Central memory CD4-positive, alpha-beta T cell (primary cell): ENCODE measurements at regions not wholly inside any gene's neighbourhood (a gene's known extent, or its start where the extent isn't known, plus 50 kb on each side); places are given as distances from the start of the nearest gene placed in this dataset.
A peak's percentile ranks its signal among the peaks of the same experiment; 100 is the strongest.

Source experiments
- DNase-seq: peaks from one replicate; pipeline ENCODE4 v3.0.0; 2022

- no peak for DNase-seq
Measured at GRCh38 chr4:124279741-124280140, 432.8 kb downstream of the ANKRD50 start.

GRCh38 chr4:124282301-124282898, 430.1 kb downstream of the ANKRD50 start:
- no peak for DNase-seq

- DNase-seq: no peak
Measured at GRCh38 chr4:124288706-124289486, 423.6 kb downstream of the ANKRD50 start.

GRCh38 chr4:124290678-124291077, 421.9 kb downstream of the ANKRD50 start:
- no peak for DNase-seq

- DNase-seq: no peak
Measured at GRCh38 chr4:124295413-124295812, 417.1 kb downstream of the ANKRD50 start.

DNA sequence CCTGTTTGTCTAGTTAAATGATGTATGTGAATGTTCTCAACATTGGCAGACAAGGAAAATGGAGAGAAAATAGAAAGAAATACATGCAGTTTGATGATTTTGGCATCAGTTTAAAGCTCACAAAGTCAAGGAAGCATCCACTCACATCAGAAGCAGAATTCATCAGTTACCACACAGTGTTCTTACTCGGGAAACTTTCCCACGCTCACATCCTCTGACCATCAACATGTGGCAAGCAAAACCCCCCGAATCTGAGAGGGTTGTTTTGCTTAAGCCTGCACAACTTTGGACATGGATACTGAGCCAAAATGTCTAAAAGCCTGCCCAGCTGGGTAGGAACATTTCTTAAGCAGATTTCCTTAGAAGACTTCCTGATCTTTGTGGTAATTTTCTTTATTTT, 407.6 kb downstream of the ANKRD50 start:
- DNase-seq: no peak

DNA sequence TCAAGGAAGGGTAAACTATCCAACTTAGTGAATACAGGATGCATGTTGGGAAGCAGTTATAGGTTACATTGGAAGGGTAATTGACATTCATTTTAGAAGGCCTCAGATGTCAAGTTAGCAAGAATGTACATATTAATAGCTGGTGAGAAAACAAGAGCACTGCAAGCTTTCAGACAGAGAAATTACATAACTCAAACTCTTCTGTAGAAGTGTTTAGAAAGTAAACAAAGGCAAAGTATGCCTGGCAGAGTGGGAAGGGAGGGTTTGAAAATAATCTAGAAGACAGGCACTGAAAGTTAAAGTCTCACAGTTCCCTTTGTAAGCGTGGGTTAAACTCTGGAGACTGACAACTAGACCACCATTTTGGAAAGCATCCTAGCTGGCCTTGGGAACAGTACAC, 406.2 kb downstream of the ANKRD50 start:
- DNase-seq: no peak

- DNase-seq: no peak
Measured at GRCh38 chr4:124307143-124307542, 405.4 kb downstream of the ANKRD50 start.

GRCh38 chr4:124318292-124318691, 394.2 kb downstream of the ANKRD50 start:
- no peak for DNase-seq

GRCh38 chr4:124321364-124321763, 391.2 kb downstream of the ANKRD50 start:
- DNase-seq: no peak

DNA sequence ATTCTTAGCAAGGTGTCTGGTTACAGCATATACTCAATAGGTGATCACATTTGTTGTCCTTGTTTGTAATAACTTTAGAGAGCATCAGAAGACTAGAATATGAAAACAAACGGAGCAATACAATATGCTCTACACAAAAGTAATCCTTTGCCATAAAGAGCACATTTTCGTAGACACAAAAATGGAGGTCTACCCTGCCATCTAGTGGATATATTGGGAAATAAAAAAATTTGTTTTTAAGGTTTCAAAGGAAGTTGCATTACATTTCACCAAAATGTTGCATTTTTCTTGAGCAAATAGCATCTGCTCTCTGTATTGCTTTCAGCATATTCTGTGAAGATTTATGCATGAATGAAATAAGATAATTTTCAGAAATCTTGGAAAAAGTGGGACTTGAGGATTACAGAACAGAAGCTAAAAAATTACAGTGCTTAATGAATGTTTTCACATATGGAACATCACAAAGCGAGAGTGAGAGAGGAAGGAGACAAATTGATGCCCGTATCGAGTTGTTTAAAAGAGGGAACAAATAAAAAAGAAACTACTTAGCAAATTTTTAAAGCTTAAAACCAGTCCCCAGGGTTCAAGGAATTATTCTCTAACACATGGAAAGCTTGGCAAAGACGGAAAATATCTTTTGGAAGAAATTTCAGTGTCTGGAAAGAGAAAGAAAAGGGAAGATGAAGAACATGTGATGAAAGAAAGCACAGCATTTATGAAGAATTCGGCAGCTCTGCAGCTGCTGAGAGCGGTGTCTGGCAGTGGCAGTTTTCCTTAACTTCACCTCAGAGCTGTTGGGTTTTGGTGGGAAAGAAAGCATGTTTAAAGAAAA, 390.1 kb downstream of the ANKRD50 start:
- peak; percentile 3 for DNase-seq

DNA sequence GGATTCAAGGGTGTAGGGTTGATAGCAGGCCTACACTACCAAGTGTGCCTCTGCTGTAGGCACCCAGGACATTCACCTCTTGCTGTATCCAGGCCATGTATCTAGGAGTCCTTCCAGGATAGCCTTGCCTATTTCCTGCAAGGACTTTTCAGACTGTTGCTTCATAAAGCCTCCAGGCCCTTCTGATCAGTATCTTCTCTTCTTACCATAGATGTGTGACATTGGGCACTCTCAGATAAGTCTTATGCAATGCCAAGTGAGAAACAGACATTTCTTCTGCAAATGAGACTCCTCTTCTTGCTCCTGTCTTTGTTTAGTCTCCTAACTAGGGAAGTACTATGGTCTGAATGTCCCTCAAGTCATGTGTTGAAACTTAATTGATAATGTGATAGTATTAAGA, 386.8 kb downstream of the ANKRD50 start:
- no peak for DNase-seq

GRCh38 chr4:124329134-124329533, 383.4 kb downstream of the ANKRD50 start:
- no peak for DNase-seq

- no peak for DNase-seq
Measured at GRCh38 chr4:124330045-124330444, 382.5 kb downstream of the ANKRD50 start.

DNA sequence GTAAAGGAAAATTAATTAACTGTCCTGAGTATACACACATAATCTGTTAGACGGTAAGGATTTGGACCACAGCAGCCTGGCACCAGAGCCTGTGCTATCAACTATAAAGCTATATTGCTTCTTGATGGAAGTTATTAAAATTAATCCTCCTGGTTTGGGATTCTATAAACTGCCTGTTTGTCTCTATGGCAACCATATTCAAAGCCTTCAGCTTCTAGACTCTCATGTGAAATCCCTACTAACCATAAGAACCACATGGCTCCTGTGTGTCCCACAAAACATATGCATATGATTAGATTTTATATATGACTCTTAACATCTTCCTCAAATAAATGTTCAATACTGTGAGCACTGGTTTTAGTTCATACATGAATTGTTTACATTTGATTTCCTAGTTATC, 380.8 kb downstream of the ANKRD50 start:
- DNase-seq: no peak

GRCh38 chr4:124333466-124333865, 379.1 kb downstream of the ANKRD50 start:
- no peak for DNase-seq

DNA sequence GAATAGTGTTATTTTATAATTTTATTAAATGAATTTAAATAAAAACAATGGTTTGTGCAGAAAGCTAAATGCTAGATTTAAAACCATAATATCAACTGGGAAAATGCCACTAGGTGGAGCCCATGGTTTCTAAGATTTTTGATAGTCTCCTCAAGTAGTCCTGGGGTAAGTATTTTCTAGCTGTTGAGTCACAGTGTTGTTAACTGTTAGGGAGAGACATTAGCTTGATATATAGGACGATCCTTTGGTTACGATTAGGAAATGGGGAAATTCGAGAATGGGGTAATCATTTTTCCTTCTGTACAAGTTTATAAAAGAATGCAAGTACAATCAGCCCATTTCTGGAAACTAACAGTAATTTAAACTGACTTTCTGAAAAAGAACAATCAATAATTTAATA, 378.4 kb downstream of the ANKRD50 start:
- no peak for DNase-seq

DNA sequence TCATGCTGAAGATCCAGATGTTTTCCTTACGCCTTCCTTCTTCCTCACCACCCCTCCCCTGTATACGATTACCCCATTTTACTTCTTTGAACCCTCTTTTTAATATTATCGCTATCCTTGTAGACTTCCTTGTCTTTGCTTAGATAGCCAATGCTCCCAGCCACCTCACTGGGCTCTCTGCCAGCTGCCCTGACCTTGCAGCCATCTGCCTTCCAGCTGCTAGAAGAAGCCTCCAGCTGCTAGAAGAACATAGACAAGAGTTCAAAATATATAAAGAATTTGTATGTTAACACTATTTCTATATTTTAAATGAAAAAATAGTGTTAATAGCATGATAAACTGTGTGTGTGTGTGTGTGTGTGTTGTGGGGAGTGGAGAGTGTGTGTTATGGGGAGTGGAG, 374.7 kb downstream of the ANKRD50 start:
- no peak for DNase-seq

DNA sequence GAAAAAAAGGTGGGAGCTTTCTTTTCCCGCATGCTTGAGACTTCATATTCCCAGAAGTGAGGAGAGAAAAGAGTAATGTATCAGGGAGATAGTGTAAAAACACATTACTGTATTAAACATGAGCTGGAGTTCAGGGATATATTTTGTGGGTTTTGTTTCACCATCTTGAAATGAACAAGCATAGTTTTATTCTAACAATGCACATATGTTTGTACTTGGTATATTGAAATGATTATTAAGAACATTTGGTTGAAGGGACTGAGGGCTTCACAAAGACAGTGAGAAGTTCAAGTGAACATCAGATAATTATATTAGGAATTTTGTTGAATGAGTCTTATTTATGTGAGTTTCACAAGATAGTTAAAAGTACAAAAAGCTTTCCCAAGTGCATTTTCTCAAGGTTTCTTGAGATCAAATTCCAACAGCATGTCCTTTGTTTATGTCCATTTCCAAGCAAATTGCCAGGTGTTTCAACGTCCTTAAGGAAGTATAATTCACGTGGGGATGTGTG, 368.8 kb downstream of the ANKRD50 start:
- DNase-seq: no peak

DNA sequence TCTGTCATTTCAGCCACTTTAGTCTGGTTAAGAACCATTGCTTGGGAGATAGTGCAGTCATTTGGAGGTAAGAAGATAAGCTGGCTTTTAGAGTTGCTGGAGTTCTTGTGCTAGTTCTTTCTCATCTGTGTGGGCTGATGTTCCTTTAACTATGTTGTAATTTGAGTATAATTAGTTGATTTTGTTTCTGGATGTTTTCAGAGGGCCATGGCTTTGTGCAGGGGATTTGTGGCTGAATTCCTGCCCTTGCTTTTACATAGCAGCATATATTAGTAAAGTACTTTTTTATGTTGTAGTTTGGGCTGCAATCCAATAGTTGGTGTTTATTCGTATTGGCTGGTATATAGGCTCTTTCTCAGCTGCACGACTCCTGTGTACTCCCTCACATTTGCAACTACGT, 339.6 kb downstream of the ANKRD50 start:
- DNase-seq: no peak

- DNase-seq: no peak
Measured at GRCh38 chr4:124386163-124386562, 326.4 kb downstream of the ANKRD50 start.

GRCh38 chr4:124386648-124387047, 325.9 kb downstream of the ANKRD50 start:
- no peak for DNase-seq

GRCh38 chr4:124389591-124389990, 322.9 kb downstream of the ANKRD50 start:
- no peak for DNase-seq

DNA sequence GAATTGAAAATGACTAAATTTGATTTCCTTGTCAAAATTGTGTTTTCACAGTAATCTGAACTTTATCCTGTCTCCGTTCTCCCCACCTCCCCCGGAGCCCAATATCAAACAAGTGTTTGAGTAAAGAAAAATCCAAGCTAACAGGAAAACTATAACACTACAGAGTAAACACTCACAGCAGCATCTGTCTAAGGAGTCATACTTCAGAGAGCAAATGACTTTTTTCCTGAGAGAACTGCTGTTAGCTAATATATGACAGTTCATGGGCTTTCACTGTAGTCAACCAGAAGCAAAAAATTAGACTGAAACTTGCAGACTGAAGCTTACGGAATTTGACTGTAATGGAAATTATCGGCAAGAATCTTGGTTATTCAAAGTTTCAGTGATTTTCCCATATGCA, 321.7 kb downstream of the ANKRD50 start:
- DNase-seq: no peak
